GM23248 (cell line): ENCODE measurements at regions not wholly inside any gene's neighbourhood (a gene's known extent, or its start where the extent isn't known, plus 50 kb on each side); places are given as distances from the start of the nearest gene placed in this dataset.

Experiments
- DNase-seq: peaks from one replicate; pipeline ENCODE4 v3.0.0-alpha.2; 2015
- H2AFZ ChIP-seq: fragments of 200-600 bp; sonication (generic); 2 replicates; pipeline ENCODE4 v1.6.1; 2016; ENCODE audit warnings: antibody characterized with exemption
- H3F3A ChIP-seq: fragments of 200-600 bp; sonication (generic); 2 replicates; pipeline ENCODE4 v1.6.1; 2016; ENCODE audit warnings: mild to moderate bottlenecking, antibody characterized with exemption, mixed run types; ENCODE audit not compliant: insufficient read depth
- H3K27ac ChIP-seq: fragments of 200-600 bp; sonication (generic); 2 replicates; pipeline ENCODE4 v1.5.1; 2016; ENCODE audit warnings: mild to moderate bottlenecking
- H3K27me3 ChIP-seq: fragments of 200-600 bp; sonication (generic); replicated peaks from 2 replicates; pipeline ENCODE4 v1.6.1; 2016; ENCODE audit warnings: mild to moderate bottlenecking; ENCODE audit not compliant: insufficient read depth
- H3K36me3 ChIP-seq: fragments of 200-600 bp; sonication (generic); 2 replicates; pipeline ENCODE4 v1.6.1; 2016; ENCODE audit warnings: low read depth, mild to moderate bottlenecking
- H3K4me1 ChIP-seq: fragments of 200-600 bp; sonication (generic); 2 replicates; pipeline ENCODE4 v1.6.1; 2016; ENCODE audit warnings: mild to moderate bottlenecking; ENCODE audit not compliant: insufficient read depth
- H3K4me2 ChIP-seq: fragments of 200-600 bp; sonication (generic); one replicate; pipeline ENCODE4 v1.6.1; 2016; ENCODE audit warnings: mild to moderate bottlenecking; ENCODE audit not compliant: unreplicated experiment
- H3K4me3 ChIP-seq: fragments of 200-600 bp; sonication (generic); 2 replicates; pipeline ENCODE4 v1.5.1; 2016; ENCODE audit warnings: mild to moderate bottlenecking
- H3K79me2 ChIP-seq: fragments of 200-600 bp; sonication (generic); 2 replicates; pipeline ENCODE4 v1.6.1; 2016; ENCODE audit warnings: mild to moderate bottlenecking; ENCODE audit not compliant: insufficient read depth
- H3K9ac ChIP-seq: fragments of 200-600 bp; sonication (generic); 2 replicates; pipeline ENCODE4 v1.6.1; 2016; ENCODE audit warnings: mild to moderate bottlenecking
- H3K9me2 ChIP-seq: fragments of 200-600 bp; sonication (generic); 2 replicates; pipeline ENCODE4 v1.6.1; 2016; ENCODE audit warnings: mixed run types, mild to moderate bottlenecking, moderate library complexity; ENCODE audit not compliant: insufficient read depth
- H3K9me3 ChIP-seq: fragments of 200-600 bp; sonication (generic); one replicate; pipeline ENCODE4 v1.6.1; 2017; ENCODE audit warnings: low read depth
- H4K20me1 ChIP-seq: fragments of 200-600 bp; sonication (generic); 2 replicates; pipeline ENCODE4 v1.6.0; 2016; ENCODE audit not compliant: insufficient read depth
- EZH2 ChIP-seq: fragments of 200-600 bp; sonication (generic); IDR thresholded peaks from 2 replicates; pipeline ENCODE4 v1.6.1; 2018; ENCODE audit warnings: antibody characterized with exemption, mild to moderate bottlenecking; ENCODE audit not compliant: insufficient read depth, poor library complexity, severe bottlenecking
- EZH2phosphoT487 ChIP-seq: fragments of 200-600 bp; sonication (generic); IDR thresholded peaks from 2 replicates; pipeline ENCODE4 v1.6.1; 2018; ENCODE audit warnings: antibody characterized with exemption, moderate library complexity, mild to moderate bottlenecking, low read depth; ENCODE audit not compliant: insufficient read depth
- WGBS, 2 experiments: methylation state at CpG; one replicate each; pipeline ENCODE4 v1.1.6; 2015 to 2017; ENCODE audit warnings: low lambda C conversion rate in 2 of 2, low coverage in 1 of 2; ENCODE audit errors: missing lambda C conversion rate in 2 of 2; 5-methylcytosine and 5-hydroxymethylcytosine counted together
- in situ Hi-C: fragments of 300-500 bp; cut with MboI; formaldehyde crosslinking; loops from 2 replicates; pipeline ENCODE4 v1.15.0; 2020

GRCh38 chr7:3174515-3175284, 126.4 kb upstream of the SDK1 start:
- H3K27ac ChIP-seq = no peak overlapping the region
- no peaks in the 10 kb centered on the region for H4K20me1 ChIP-seq
- H3K4me2 ChIP-seq = no peak overlapping the region
- H3K9ac ChIP-seq = no peak overlapping the region
- H3K79me2 ChIP-seq = no peaks in the 10 kb centered on the region
- 45 to 48% methylated on average over 15 of the region's 15 CpGs for WGBS, 2 experiments
- H3K4me1 ChIP-seq = no peaks in the 10 kb centered on the region
- H3K4me3 ChIP-seq = no peak overlapping the region
- in situ Hi-C loops = loop anchor here (25.0 kb wide), 1 partner anchor 462 kb away; no protein-coding TSS in a partner anchor
- H2AFZ ChIP-seq = no peak overlapping the region
- no peak for DNase-seq
- H3F3A ChIP-seq = no peaks in the 10 kb centered on the region
- TF ChIP-seq EZH2 (no peak), EZH2phosphoT487 (no peak)
- H3K9me2 ChIP-seq = no peaks in the 10 kb centered on the region
- no peaks in the 10 kb centered on the region for H3K9me3 ChIP-seq
- H3K27me3 ChIP-seq = no peaks in the 10 kb centered on the region
- no peaks in the 10 kb centered on the region for H3K36me3 ChIP-seq

GRCh38 chr7:3175285-3175902, 125.7 kb upstream of the SDK1 start:
- no peak for DNase-seq
- Histone ChIP-seq H3K4me1 (no peaks in the 10 kb centered on the region), H3K36me3 (no peaks in the 10 kb centered on the region), H3K4me3 (no peak overlapping the region), H4K20me1 (no peaks in the 10 kb centered on the region), H3K27ac (no peak overlapping the region), H3K79me2 (no peaks in the 10 kb centered on the region), H3K9ac (no peak overlapping the region), H3K9me3 (no peaks in the 10 kb centered on the region), H3F3A (no peaks in the 10 kb centered on the region), H3K9me2 (no peaks in the 10 kb centered on the region), H3K27me3 (no peaks in the 10 kb centered on the region), H3K4me2 (no peak overlapping the region), H2AFZ (no peak overlapping the region)
- 44 to 46% methylated on average over 9 of the region's 9 CpGs for WGBS, 2 experiments
- in situ Hi-C loops = no loop called here
- no peak for TF ChIP-seq EZH2

GRCh38 chr7:3176112-3177000, 124.7 kb upstream of the SDK1 start:
- no peak overlapping the region for H3K27ac ChIP-seq

GRCh38 chr7:3177271-3177670, 123.8 kb upstream of the SDK1 start:
- no peak for TF ChIP-seq EZH2
- TF ChIP-seq EZH2phosphoT487 = no peak
- Histone ChIP-seq H3K27ac (no peak overlapping the region), H4K20me1 (no peaks in the 10 kb centered on the region), H3F3A (no peaks in the 10 kb centered on the region), H3K4me2 (no peak overlapping the region), H3K79me2 (no peaks in the 10 kb centered on the region), H3K4me1 (no peaks in the 10 kb centered on the region), H3K9me2 (no peaks in the 10 kb centered on the region), H3K27me3 (no peaks in the 10 kb centered on the region), H3K36me3 (no peaks in the 10 kb centered on the region), H3K4me3 (no peak overlapping the region), H3K9ac (no peak overlapping the region), H3K9me3 (no peaks in the 10 kb centered on the region), H2AFZ (no peak overlapping the region)
- DNase-seq = no peak
- in situ Hi-C loops = no loop called here
- 24 to 32% methylated on average over 2 of the region's 2 CpGs for WGBS, 2 experiments

More at GRCh38 chr7:3176112-3177000, 124.7 kb upstream of the SDK1 start:
- Histone ChIP-seq H2AFZ (no peak overlapping the region), H3K27me3 (no peaks in the 10 kb centered on the region), H3K36me3 (no peaks in the 10 kb centered on the region), H3K9ac (no peak overlapping the region), H3K4me3 (no peak overlapping the region), H3F3A (no peaks in the 10 kb centered on the region), H3K9me2 (no peaks in the 10 kb centered on the region), H3K79me2 (no peaks in the 10 kb centered on the region), H4K20me1 (no peaks in the 10 kb centered on the region), H3K4me1 (no peaks in the 10 kb centered on the region), H3K9me3 (no peaks in the 10 kb centered on the region), H3K4me2 (no peak overlapping the region)
- no peak for DNase-seq
- TF ChIP-seq EZH2 = no peak
- TF ChIP-seq EZH2phosphoT487 = no peak
- WGBS, 2 experiments = 41% methylated on average over 10 of the region's 10 CpGs
- in situ Hi-C loops = no loop called here
